Mucosa of stomach (tissue), 1 donor: ENCODE measurements at regions not wholly inside any gene's neighbourhood (a gene's known extent, or its start where the extent isn't known, plus 50 kb on each side); places are given as distances from the start of the nearest gene placed in this dataset.

Experiments
- H3K27me3 ChIP-seq: one replicate; pipeline ENCODE4 v1.7.0; 2013; ENCODE audit warnings: mild to moderate bottlenecking, low read length; ENCODE audit not compliant: control insufficient read depth, insufficient read depth
- H3K36me3 ChIP-seq: one replicate; pipeline ENCODE4 v1.7.0; 2013; ENCODE audit warnings: low read length; ENCODE audit not compliant: control insufficient read depth, insufficient read depth
- H3K4me1 ChIP-seq: one replicate; pipeline ENCODE4 v1.7.0; 2013; ENCODE audit warnings: mild to moderate bottlenecking, low read length; ENCODE audit not compliant: control insufficient read depth, insufficient read depth
- H3K4me3 ChIP-seq: one replicate; pipeline ENCODE4 v1.7.0; 2013; ENCODE audit warnings: low read length
- H3K9ac ChIP-seq: one replicate; pipeline ENCODE4 v1.7.0; 2013; ENCODE audit warnings: mild to moderate bottlenecking, low read length, moderate library complexity
- H3K9me3 ChIP-seq: one replicate; pipeline ENCODE4 v1.7.0; 2013; ENCODE audit warnings: mild to moderate bottlenecking, low read length, moderate library complexity; ENCODE audit not compliant: control insufficient read depth
- donor health status: Pancreatic carcinoma.

GRCh38 chr12:77377622-77378021 is 312.3 kb upstream of the E2F7 start:
- no peaks in the 10 kb centered on the region for H3K4me1 ChIP-seq
- H3K27me3 ChIP-seq = no peaks in the 10 kb centered on the region
- no peaks in the 10 kb centered on the region for H3K9me3 ChIP-seq
- H3K36me3 ChIP-seq = no peaks in the 10 kb centered on the region
- H3K4me3 ChIP-seq = no peak overlapping the region
- no peak overlapping the region for H3K9ac ChIP-seq

- no peaks in the 10 kb centered on the region for H3K9me3 ChIP-seq
- H3K4me1 ChIP-seq = peaks cover 5% of the 10 kb centered on the region
- H3K9ac ChIP-seq = no peak overlapping the region
- H3K36me3 ChIP-seq = no peaks in the 10 kb centered on the region
- H3K4me3 ChIP-seq = no peak overlapping the region
- no peaks in the 10 kb centered on the region for H3K27me3 ChIP-seq
Measured at GRCh38 chr12:77377116-77377515, 311.7 kb upstream of the E2F7 start.

DNA sequence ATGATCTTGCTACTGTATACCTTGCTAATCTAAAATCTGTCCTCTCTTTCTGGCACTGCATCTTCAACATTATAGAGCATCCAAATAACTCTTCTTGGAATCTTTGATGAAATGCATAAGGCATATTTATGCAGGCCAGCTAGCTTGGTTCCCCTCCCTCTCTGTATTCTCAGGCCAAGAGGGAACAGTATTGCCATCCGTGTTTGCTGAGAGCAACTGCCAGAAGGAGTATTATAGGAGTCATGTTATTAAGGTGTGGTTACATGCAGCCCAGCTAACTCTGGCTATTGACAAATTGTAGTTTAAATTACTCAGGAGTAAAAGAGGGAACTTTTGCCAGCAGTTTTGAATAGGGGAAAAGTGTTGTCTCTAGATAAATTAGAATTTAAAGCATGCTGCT is 309.3 kb upstream of the E2F7 start:
- Histone ChIP-seq H3K4me3 (no peak overlapping the region), H3K9me3 (no peaks in the 10 kb centered on the region), H3K27me3 (no peaks in the 10 kb centered on the region), H3K9ac (no peak overlapping the region), H3K36me3 (no peaks in the 10 kb centered on the region), H3K4me1 (peaks cover 6% of the 10 kb centered on the region)

DNA sequence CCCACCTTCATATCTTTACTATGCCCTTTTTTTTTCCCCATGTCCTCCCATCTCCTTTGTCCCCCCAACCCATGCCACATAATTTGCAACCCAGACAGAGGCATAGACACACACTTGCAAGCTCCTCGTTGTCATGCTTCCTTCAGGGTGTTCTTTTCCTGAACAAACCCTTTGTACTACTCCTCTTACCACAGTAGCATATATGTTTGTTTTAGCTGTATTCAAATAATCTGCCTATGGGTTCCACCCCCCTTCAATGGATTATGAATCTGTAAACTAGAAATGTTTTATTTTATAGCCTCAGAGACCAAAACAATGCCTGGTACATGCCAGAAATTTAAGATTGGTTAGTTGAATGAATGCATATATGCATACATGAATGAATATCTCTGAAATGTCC is 307.1 kb upstream of the E2F7 start:
- Histone ChIP-seq H3K27me3 (no peaks in the 10 kb centered on the region), H3K9me3 (no peaks in the 10 kb centered on the region), H3K4me1 (peaks cover 6% of the 10 kb centered on the region), H3K36me3 (no peaks in the 10 kb centered on the region), H3K9ac (no peak overlapping the region), H3K4me3 (no peak overlapping the region)

GRCh38 chr12:77372026-77372425 is 306.7 kb upstream of the E2F7 start:
- Histone ChIP-seq H3K9ac (no peak overlapping the region), H3K4me1 (peaks cover 6% of the 10 kb centered on the region), H3K9me3 (no peaks in the 10 kb centered on the region), H3K4me3 (no peak overlapping the region), H3K27me3 (no peaks in the 10 kb centered on the region), H3K36me3 (no peaks in the 10 kb centered on the region)

DNA sequence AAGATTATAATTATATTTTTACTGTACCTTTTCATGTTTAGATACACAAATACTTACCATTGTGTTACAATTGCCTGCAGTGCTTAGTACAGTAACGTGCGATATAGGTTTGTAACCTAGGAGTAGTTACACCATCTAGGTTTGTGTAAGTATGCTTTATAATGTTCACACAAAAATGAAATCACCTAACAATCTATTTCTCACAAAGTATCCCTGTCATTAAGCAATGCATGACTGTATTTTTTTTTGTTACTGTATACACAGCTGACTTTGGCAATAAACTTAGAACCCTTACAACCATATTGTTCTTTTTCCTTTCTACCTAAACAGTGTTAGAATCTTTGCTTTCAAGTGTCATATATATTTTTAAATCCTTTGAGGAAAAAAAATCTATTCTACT is 303.0 kb upstream of the E2F7 start:
- H3K4me1 ChIP-seq = peaks cover 6% of the 10 kb centered on the region
- no peaks in the 10 kb centered on the region for H3K9me3 ChIP-seq
- H3K9ac ChIP-seq = no peak overlapping the region
- H3K27me3 ChIP-seq = no peaks in the 10 kb centered on the region
- H3K4me3 ChIP-seq = no peak overlapping the region
- H3K36me3 ChIP-seq = no peaks in the 10 kb centered on the region

- Histone ChIP-seq H3K9ac (no peak overlapping the region), H3K9me3 (no peaks in the 10 kb centered on the region), H3K36me3 (no peaks in the 10 kb centered on the region), H3K4me1 (no peaks in the 10 kb centered on the region), H3K4me3 (no peak overlapping the region), H3K27me3 (no peaks in the 10 kb centered on the region)
Measured at GRCh38 chr12:77366616-77367015, 301.2 kb upstream of the E2F7 start.

DNA sequence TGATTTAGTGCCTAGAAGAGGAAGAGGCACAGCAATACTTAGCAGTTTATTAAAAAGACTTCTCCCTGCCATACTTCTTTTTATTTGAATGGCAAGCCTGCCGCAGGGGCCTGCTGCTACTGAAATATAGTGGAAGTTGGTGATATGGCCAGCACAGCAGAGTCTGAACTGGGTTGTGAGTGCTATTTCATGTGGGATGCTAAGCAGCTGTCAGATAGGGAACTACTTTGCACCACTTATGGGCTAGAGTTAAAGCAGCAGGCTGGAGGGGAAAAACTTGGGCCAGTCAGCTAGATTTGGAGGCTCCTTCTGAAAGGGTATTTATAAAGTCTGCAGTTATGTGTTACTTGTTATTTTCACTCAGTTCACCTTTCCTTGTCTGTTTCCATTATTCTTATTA is 299.0 kb upstream of the E2F7 start:
- no peaks in the 10 kb centered on the region for H3K36me3 ChIP-seq
- H3K9me3 ChIP-seq = no peaks in the 10 kb centered on the region
- no peak overlapping the region for H3K9ac ChIP-seq
- H3K4me3 ChIP-seq = no peak overlapping the region
- no peaks in the 10 kb centered on the region for H3K4me1 ChIP-seq
- no peaks in the 10 kb centered on the region for H3K27me3 ChIP-seq

DNA sequence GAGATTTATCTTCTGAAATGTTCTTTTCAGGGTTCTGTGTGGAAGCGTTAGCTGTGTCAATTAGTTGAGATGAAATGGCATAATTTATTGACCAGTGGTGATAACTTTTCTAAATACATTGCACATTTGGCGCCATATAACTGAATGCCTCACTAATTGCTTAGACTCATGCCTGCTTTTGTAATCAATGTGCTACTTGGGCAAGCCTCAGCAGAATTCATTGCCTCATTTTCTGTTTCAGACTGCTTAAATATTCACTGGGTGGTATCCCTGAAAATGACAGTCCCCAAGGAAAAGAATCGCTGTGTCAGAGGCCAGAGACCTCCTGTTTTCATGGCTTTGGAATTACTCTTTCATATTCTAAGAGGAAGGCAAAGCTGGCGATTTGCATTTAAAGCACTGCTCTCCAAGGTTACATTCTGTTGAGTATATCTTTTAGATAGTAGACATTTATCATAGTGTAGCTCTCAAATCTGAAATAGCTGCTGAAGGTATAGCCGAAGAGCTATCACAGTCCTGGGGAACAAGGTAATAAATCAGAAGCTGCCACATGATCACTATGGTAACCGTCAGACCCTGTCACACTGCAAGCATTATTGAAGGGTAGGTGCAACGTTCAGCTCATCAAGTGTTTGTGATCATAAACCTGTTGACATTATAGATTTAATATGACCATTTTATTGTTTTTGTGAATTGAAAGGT is 297.3 kb upstream of the E2F7 start:
- H3K9me3 ChIP-seq = no peaks in the 10 kb centered on the region
- H3K4me3 ChIP-seq = no peak overlapping the region
- H3K9ac ChIP-seq = no peak overlapping the region
- H3K4me1 ChIP-seq = no peaks in the 10 kb centered on the region
- H3K36me3 ChIP-seq = no peaks in the 10 kb centered on the region
- no peaks in the 10 kb centered on the region for H3K27me3 ChIP-seq

- Histone ChIP-seq H3K4me1 (no peaks in the 10 kb centered on the region), H3K27me3 (no peaks in the 10 kb centered on the region), H3K9me3 (no peaks in the 10 kb centered on the region), H3K4me3 (no peak overlapping the region), H3K9ac (no peak overlapping the region), H3K36me3 (no peaks in the 10 kb centered on the region)
Measured at GRCh38 chr12:77357655-77358054, 292.3 kb upstream of the E2F7 start.

DNA sequence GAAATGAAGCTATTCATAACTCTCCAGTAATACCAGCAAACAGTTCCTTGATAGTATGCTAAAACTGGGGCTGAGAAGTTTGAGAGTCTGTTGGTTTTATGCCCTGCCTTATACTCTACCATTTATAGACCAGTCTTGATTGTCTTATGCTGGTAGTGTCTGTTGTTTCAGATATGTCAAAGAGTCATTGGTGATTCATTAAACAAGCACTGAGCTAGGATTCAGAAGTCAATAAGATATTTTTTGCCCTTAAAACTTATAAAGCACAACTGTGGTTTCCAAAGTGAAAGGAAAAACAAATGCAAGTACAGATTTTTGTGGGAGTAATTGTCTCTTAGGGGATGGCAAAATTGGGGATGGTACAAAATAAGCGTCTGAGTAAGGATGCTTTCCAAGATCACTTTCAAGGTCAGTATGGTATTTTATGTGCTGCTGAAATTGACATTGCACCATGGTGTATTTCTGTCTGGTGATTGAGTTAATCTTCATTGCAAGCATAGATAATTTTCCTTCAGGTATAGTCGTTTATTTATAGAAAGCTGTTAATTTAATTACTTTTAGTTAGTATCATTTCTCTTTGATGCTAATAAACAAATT is 289.5 kb upstream of the E2F7 start:
- H3K4me1 ChIP-seq = no peaks in the 10 kb centered on the region

GRCh38 chr12:77352946-77353345 is 287.6 kb upstream of the E2F7 start:
- Histone ChIP-seq H3K4me1 (no peaks in the 10 kb centered on the region), H3K27me3 (no peaks in the 10 kb centered on the region), H3K9ac (no peak overlapping the region), H3K9me3 (no peaks in the 10 kb centered on the region), H3K36me3 (no peaks in the 10 kb centered on the region), H3K4me3 (no peak overlapping the region)

More for the DNA sequence above, 289.5 kb upstream of the E2F7 start:
- H3K27me3 ChIP-seq = no peaks in the 10 kb centered on the region
- H3K9me3 ChIP-seq = no peaks in the 10 kb centered on the region
- no peak overlapping the region for H3K4me3 ChIP-seq
- no peak overlapping the region for H3K9ac ChIP-seq
- H3K36me3 ChIP-seq = no peaks in the 10 kb centered on the region
